PC-3 (cell line): ENCODE measurements at regions not wholly inside any gene's neighbourhood (a gene's known extent, or its start where the extent isn't known, plus 50 kb on each side); places are given as distances from the start of the nearest gene placed in this dataset.
A peak's percentile ranks its signal among the peaks of the same experiment; 100 is the strongest.

Source experiments
- ATAC-seq: fragments of 200-7000 bp; cut with Tn5 transposase; 2 replicates; pipeline ENCODE4 v1.9.1; 2020; ENCODE audit warnings: mild to moderate bottlenecking, moderate library complexity
- BruUV-seq: library from RNA; stranded (reverse); fragments of 400-500 nt; replicated peaks from 2 replicates; lab custom pipeline; 2021; lab: Mats Ljungman, UMichigan
- CTCF ChIA-PET: fragments of 300-600 bp; sonication (Branson Sonifier 250); formaldehyde crosslinking; loops from one replicate; lab custom pipeline; 2022; ENCODE audit warnings: antibody characterized with exemption; lab: Charles Lee
- POLR2A ChIA-PET: fragments of 300-600 bp; sonication (Branson Sonifier 250); formaldehyde crosslinking; loops from one replicate; lab custom pipeline; 2022; ENCODE audit warnings: antibody characterized with exemption; ENCODE audit not compliant: unreplicated experiment; lab: Charles Lee
- DNase-seq: peaks from one replicate; pipeline ENCODE4 v3.0.0-alpha.2; 2015
- H2AFZ ChIP-seq: fragments of 300-600 bp; sonication (generic); 2 replicates; pipeline ENCODE4 v1.6.0; 2016; ENCODE audit warnings: antibody characterized with exemption, low read length
- H3F3A ChIP-seq: fragments of 300-600 bp; sonication (generic); one replicate; pipeline ENCODE4 v1.6.0; 2017; ENCODE audit warnings: antibody characterized with exemption, low read length, control low read depth, mild to moderate bottlenecking; ENCODE audit not compliant: unreplicated experiment
- H3K27ac ChIP-seq: fragments of 300-600 bp; sonication (generic); 2 replicates; pipeline ENCODE4 v1.5.1; 2016; ENCODE audit warnings: mild to moderate bottlenecking, low read length
- H3K27me3 ChIP-seq: fragments of 300-600 bp; sonication (generic); 2 replicates; pipeline ENCODE4 v1.6.1; 2016; ENCODE audit warnings: low read length, mixed read lengths
- H3K36me3 ChIP-seq: fragments of 300-600 bp; sonication (generic); 2 replicates; pipeline ENCODE4 v1.6.1; 2016; ENCODE audit warnings: low read depth, mixed run types, low read length, mixed read lengths
- H3K4me1 ChIP-seq: fragments of 300-600 bp; sonication (generic); 2 replicates; pipeline ENCODE4 v1.5.1; 2016; ENCODE audit warnings: low read length; ENCODE audit not compliant: insufficient read depth
- H3K4me2 ChIP-seq: fragments of 300-600 bp; sonication (generic); 2 replicates; pipeline ENCODE4 v1.6.0; 2016; ENCODE audit warnings: low read length
- H3K4me3 ChIP-seq: fragments of 300-600 bp; sonication (generic); 2 replicates; pipeline ENCODE4 v1.5.1; 2016; ENCODE audit warnings: mild to moderate bottlenecking, low read length, mixed read lengths
- H3K79me2 ChIP-seq: fragments of 300-600 bp; sonication (generic); 2 replicates; pipeline ENCODE4 v1.6.1; 2017; ENCODE audit warnings: low read length, mixed read lengths
- H3K9ac ChIP-seq: fragments of 300-600 bp; sonication (generic); 2 replicates; pipeline ENCODE4 v1.6.0; 2016; ENCODE audit warnings: mild to moderate bottlenecking, low read length
- H3K9me2 ChIP-seq: fragments of 300-600 bp; sonication (generic); replicated peaks from 2 replicates; pipeline ENCODE4 v1.6.1; 2016; ENCODE audit warnings: mixed run types, low read length, mixed read lengths
- H3K9me3 ChIP-seq: fragments of 300-600 bp; sonication (generic); 2 replicates; pipeline ENCODE4 v1.6.1; 2016; ENCODE audit warnings: low read length, mixed read lengths
- H4K20me1 ChIP-seq: fragments of 300-600 bp; sonication (generic); 2 replicates; pipeline ENCODE4 v1.6.1; 2016; ENCODE audit warnings: low read length, mixed read lengths
- EZH2 ChIP-seq: fragments of 300-600 bp; sonication (generic); IDR thresholded peaks from one replicate; pipeline ENCODE4 v1.6.1; 2017; ENCODE audit warnings: antibody characterized with exemption, mild to moderate bottlenecking, low read length; ENCODE audit not compliant: unreplicated experiment
- EZH2phosphoT487 ChIP-seq: fragments of 300-600 bp; sonication (generic); IDR thresholded peaks from 2 replicates; pipeline ENCODE4 v1.6.1; 2018; ENCODE audit warnings: mild to moderate bottlenecking, antibody characterized with exemption, low read length, borderline replicate concordance
- intact Hi-C: fragments of 100-400 bp; cut with micrococcal nuclease; formaldehyde crosslinking; loops from 2 replicates; pipeline ENCODE4 v1.9.0; 2023
- TF ChIP-seq, protein P1 (sequence below): fragments of 300-600 bp; sonication (generic); conservative IDR thresholded peaks from 2 replicates; pipeline ENCODE4 v1.5.1; 2017; ENCODE audit warnings: antibody characterized with exemption, low read depth, mild to moderate bottlenecking, low read length

- Histone ChIP-seq H3K4me3 (no peak overlapping the region), H3K79me2 (no peaks in the 10 kb centered on the region), H3K9me3 (no peaks in the 10 kb centered on the region), H3K36me3 (no peaks in the 10 kb centered on the region), H3K9ac (no peak overlapping the region), H2AFZ (no peak overlapping the region; the same call in 1 of the 2 replicates), H3F3A (no peaks in the 10 kb centered on the region), H3K9me2 (no peaks in the 10 kb centered on the region), H3K4me1 (peaks cover 4% of the 10 kb centered on the region; the same call in 1 of the 2 replicates), H3K27me3 (no peaks in the 10 kb centered on the region), H3K4me2 (no peak overlapping the region), H3K27ac (no peak overlapping the region), H4K20me1 (no peaks in the 10 kb centered on the region)
- TF ChIP-seq EZH2: no peak
- TF ChIP-seq, protein P1, sequence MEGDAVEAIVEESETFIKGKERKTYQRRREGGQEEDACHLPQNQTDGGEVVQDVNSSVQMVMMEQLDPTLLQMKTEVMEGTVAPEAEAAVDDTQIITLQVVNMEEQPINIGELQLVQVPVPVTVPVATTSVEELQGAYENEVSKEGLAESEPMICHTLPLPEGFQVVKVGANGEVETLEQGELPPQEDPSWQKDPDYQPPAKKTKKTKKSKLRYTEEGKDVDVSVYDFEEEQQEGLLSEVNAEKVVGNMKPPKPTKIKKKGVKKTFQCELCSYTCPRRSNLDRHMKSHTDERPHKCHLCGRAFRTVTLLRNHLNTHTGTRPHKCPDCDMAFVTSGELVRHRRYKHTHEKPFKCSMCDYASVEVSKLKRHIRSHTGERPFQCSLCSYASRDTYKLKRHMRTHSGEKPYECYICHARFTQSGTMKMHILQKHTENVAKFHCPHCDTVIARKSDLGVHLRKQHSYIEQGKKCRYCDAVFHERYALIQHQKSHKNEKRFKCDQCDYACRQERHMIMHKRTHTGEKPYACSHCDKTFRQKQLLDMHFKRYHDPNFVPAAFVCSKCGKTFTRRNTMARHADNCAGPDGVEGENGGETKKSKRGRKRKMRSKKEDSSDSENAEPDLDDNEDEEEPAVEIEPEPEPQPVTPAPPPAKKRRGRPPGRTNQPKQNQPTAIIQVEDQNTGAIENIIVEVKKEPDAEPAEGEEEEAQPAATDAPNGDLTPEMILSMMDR: no peak
- ChIA-PET POLR2A (no interaction called here), CTCF (no interaction called here)
- DNase-seq: no peak
- BruUV-seq: no TSS peak
- intact Hi-C loops: no loop called here
- peak; percentile 58; the same call in 1 of the 2 replicates for ATAC-seq
Observed at GRCh38 chr5:21071421-21071820, 1083.4 kb upstream of the CDH18 start.

DNA sequence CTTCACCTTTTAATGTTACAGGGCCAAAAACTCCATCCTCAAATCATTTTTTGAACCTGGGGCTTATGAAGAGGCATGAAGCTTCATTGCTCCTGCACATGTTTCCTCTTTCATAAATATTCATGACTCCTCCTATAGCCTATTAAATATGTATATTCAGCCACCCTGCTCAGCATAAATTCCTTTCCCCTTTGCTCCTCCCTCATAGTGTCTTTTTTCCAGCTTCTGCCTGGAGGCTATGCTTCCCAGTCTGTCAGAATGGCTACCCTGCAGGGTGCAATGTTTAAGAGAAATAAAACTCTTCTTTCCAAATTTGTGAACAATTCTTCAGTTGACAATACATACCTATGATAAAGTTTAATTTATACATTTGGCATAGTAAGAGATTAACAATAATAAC lies 1082.9 kb upstream of the CDH18 start:
- Histone ChIP-seq H3K9me2 (no peaks in the 10 kb centered on the region), H3K9ac (no peak overlapping the region), H3K36me3 (no peaks in the 10 kb centered on the region), H3K27me3 (no peaks in the 10 kb centered on the region), H3K9me3 (no peaks in the 10 kb centered on the region), H3K79me2 (no peaks in the 10 kb centered on the region), H3K4me1 (peaks cover 4% of the 10 kb centered on the region; the same call in 1 of the 2 replicates), H3F3A (no peaks in the 10 kb centered on the region), H3K4me3 (no peak overlapping the region), H3K4me2 (no peak overlapping the region), H2AFZ (no peak overlapping the region), H4K20me1 (no peaks in the 10 kb centered on the region), H3K27ac (no peak overlapping the region)
- intact Hi-C loops: no loop called here
- ATAC-seq (no peak), DNase-seq (no peak)
- BruUV-seq: no TSS peak
- ChIA-PET POLR2A (no interaction called here), CTCF (no interaction called here)
- TF ChIP-seq, protein P1: no peak
- TF ChIP-seq EZH2phosphoT487: no peak
- no peak for TF ChIP-seq EZH2

DNA sequence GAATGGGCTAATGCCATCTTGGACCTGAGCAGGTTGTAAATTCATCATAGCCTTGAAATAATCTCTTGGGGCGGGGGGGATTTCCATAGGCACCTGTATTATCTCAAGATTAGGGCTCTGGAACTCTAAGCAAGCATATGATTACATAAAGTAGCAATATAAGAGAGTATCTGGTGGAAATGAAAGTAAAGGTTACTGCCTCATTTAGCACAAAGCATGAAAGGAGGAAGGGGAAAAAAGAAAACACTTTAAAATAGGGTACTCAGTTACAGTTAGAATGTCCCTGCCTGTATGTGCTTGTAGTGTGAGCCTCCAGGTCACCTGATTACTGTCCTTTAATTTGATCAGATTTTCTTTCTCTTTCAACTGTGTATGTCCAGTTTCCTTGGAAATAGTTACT lies 1079.7 kb upstream of the CDH18 start:
- H3K27ac ChIP-seq: no peak overlapping the region
- TF ChIP-seq, protein P1: no peak
- no peak for TF ChIP-seq EZH2
- TF ChIP-seq EZH2phosphoT487: no peak
- H3K4me1 ChIP-seq: peaks cover 4% of the 10 kb centered on the region; the same call in 1 of the 2 replicates
- H3K9ac ChIP-seq: no peak overlapping the region
- H3K79me2 ChIP-seq: no peaks in the 10 kb centered on the region
- H4K20me1 ChIP-seq: no peaks in the 10 kb centered on the region
- no peak overlapping the region for H3K4me3 ChIP-seq
- DNase-seq (no peak), ATAC-seq (no peak)
- CTCF ChIA-PET: no interaction called here
- H3K4me2 ChIP-seq: no peak overlapping the region
- POLR2A ChIA-PET: no interaction called here
- no peaks in the 10 kb centered on the region for H3K9me2 ChIP-seq
- no peaks in the 10 kb centered on the region for H3K9me3 ChIP-seq
- H2AFZ ChIP-seq: no peak overlapping the region
- H3K36me3 ChIP-seq: no peaks in the 10 kb centered on the region
- intact Hi-C loops: no loop called here
- BruUV-seq: no TSS peak
- H3K27me3 ChIP-seq: no peaks in the 10 kb centered on the region
- no peaks in the 10 kb centered on the region for H3F3A ChIP-seq
